SIG-M5 treated with dmso at 0.1 percent for 504 hours (cell line): ENCODE measurements at regions not wholly inside any gene's neighbourhood (a gene's known extent, or its start where the extent isn't known, plus 50 kb on each side); places are given as distances from the start of the nearest gene placed in this dataset.
"Not testable (repeated sequence)": the region's sequence is repeated elsewhere in the genome, so short reads cannot be mapped to it uniquely, and the experiment has no call there.

Experiments
- DNase-seq: peaks from one replicate; lab custom pipeline; 2025; ENCODE audit not compliant: unreplicated experiment; lab: John Stamatoyannopoulos, UW

GRCh38 chr16:65825191-65825856 lies 541.2 kb upstream of the CDH5 start:
- no peak for DNase-seq

- DNase-seq, result no peak
Measured at GRCh38 chr16:65822148-65822547, 544.3 kb upstream of the CDH5 start.

- DNase-seq, result no peak
Measured at GRCh38 chr16:65819136-65819898, 547.2 kb upstream of the CDH5 start.

- DNase-seq, result no peak
Measured at GRCh38 chr16:65817799-65818198, 548.7 kb upstream of the CDH5 start.

- DNase-seq, result no peak
Measured at GRCh38 chr16:65817066-65817465, 549.4 kb upstream of the CDH5 start.

GRCh38 chr16:65816556-65816955 lies 549.9 kb upstream of the CDH5 start:
- no peak for DNase-seq

- no peak for DNase-seq
Measured at GRCh38 chr16:65815707-65816106, 550.8 kb upstream of the CDH5 start.

GRCh38 chr16:65813879-65814278 lies 552.6 kb upstream of the CDH5 start:
- DNase-seq, result not testable (repeated sequence)

GRCh38 chr16:65809627-65810026 lies 556.9 kb upstream of the CDH5 start:
- no peak for DNase-seq

GRCh38 chr16:65808790-65809189 lies 557.7 kb upstream of the CDH5 start:
- no peak for DNase-seq

- no peak for DNase-seq
Measured at GRCh38 chr16:65807858-65808257, 558.6 kb upstream of the CDH5 start.

- not testable (repeated sequence) for DNase-seq
Measured at GRCh38 chr16:65805704-65806103, 560.8 kb upstream of the CDH5 start.

GRCh38 chr16:65796481-65796880 lies 570.0 kb upstream of the CDH5 start:
- no peak for DNase-seq

- DNase-seq, result no peak
Measured at GRCh38 chr16:65794973-65795372, 571.5 kb upstream of the CDH5 start.

GRCh38 chr16:65793781-65794180 lies 572.7 kb upstream of the CDH5 start:
- DNase-seq, result no peak

- no peak for DNase-seq
Measured at GRCh38 chr16:65790768-65791167, 575.7 kb upstream of the CDH5 start.

GRCh38 chr16:65789161-65789945 lies 577.1 kb upstream of the CDH5 start:
- DNase-seq, result no peak

GRCh38 chr16:65788434-65789140 lies 577.9 kb upstream of the CDH5 start:
- no peak for DNase-seq

GRCh38 chr16:65787921-65788320 lies 578.6 kb upstream of the CDH5 start:
- DNase-seq, result no peak

- no peak for DNase-seq
Measured at GRCh38 chr16:65786916-65787315, 579.6 kb upstream of the CDH5 start.
